H9 (cell line): ENCODE measurements at regions not wholly inside any gene's neighbourhood (a gene's known extent, or its start where the extent isn't known, plus 50 kb on each side); places are given as distances from the start of the nearest gene placed in this dataset.

Source experiments
- DNase-seq: peaks from one replicate; pipeline ENCODE4 v3.0.0-alpha.2; 2017
- H2AFZ ChIP-seq: one replicate; pipeline ENCODE4 v1.6.1; 2013; ENCODE audit warnings: mild to moderate bottlenecking, low read length, control low read depth, moderate library complexity
- H2AK5ac ChIP-seq: 2 replicates; pipeline ENCODE4 v1.6.1; 2013; ENCODE audit warnings: low read length, control low read depth, mixed read lengths; ENCODE audit not compliant: insufficient read length
- H2BK120ac ChIP-seq: one replicate; pipeline ENCODE4 v1.6.1; 2013; ENCODE audit warnings: low read depth, mild to moderate bottlenecking, low read length, control low read depth, inconsistent platforms; ENCODE audit not compliant: poor library complexity, severe bottlenecking
- H2BK12ac ChIP-seq: 2 replicates; pipeline ENCODE4 v1.6.1; 2013; ENCODE audit warnings: low read length, control low read depth, mixed read lengths, low read depth; ENCODE audit not compliant: insufficient read length
- H2BK15ac ChIP-seq: 2 replicates; pipeline ENCODE4 v1.6.1; 2013; ENCODE audit warnings: low read depth, low read length, control low read depth
- H2BK20ac ChIP-seq: one replicate; pipeline ENCODE4 v1.6.1; 2013; ENCODE audit warnings: low read depth, mild to moderate bottlenecking, low read length, control low read depth, inconsistent platforms; ENCODE audit not compliant: poor library complexity, severe bottlenecking
- H2BK5ac ChIP-seq: 2 replicates; pipeline ENCODE4 v1.6.1; 2013; ENCODE audit warnings: low read length, control low read depth, mixed read lengths; ENCODE audit not compliant: insufficient read length
- H3K14ac ChIP-seq: 2 replicates; pipeline ENCODE4 v1.6.1; 2013; ENCODE audit warnings: low read length, control low read depth; ENCODE audit not compliant: insufficient read depth
- H3K18ac ChIP-seq: 2 replicates; pipeline ENCODE4 v1.6.1; 2013; ENCODE audit warnings: low read depth, mild to moderate bottlenecking, mixed read lengths, low read length, control low read depth; ENCODE audit not compliant: insufficient read length
- H3K23ac ChIP-seq: 2 replicates; pipeline ENCODE4 v1.6.1; 2013; ENCODE audit warnings: low read length, control low read depth, mixed read lengths, low read depth; ENCODE audit not compliant: insufficient read length
- H3K23me2 ChIP-seq: 2 replicates; pipeline ENCODE4 v1.6.1; 2013; ENCODE audit warnings: low read depth, mild to moderate bottlenecking, mixed read lengths, low read length, control low read depth; ENCODE audit not compliant: insufficient read length, poor library complexity, severe bottlenecking
- H3K27ac ChIP-seq: 2 replicates; pipeline ENCODE4 v1.5.1; 2013; ENCODE audit warnings: low read length, control low read depth, mixed read lengths, low read depth; ENCODE audit not compliant: insufficient read length
- H3K27me3 ChIP-seq: 2 replicates; pipeline ENCODE4 v1.6.1; 2013; ENCODE audit warnings: low read length, control low read depth, inconsistent platforms; ENCODE audit not compliant: insufficient read depth
- H3K4ac ChIP-seq: 2 replicates; pipeline ENCODE4 v1.6.1; 2013; ENCODE audit warnings: low read depth, mild to moderate bottlenecking, control low read depth, inconsistent platforms, low read length, moderate library complexity
- H3K4me1 ChIP-seq: 2 replicates; pipeline ENCODE4 v1.6.1; 2013; ENCODE audit warnings: low read length, control low read depth, inconsistent platforms; ENCODE audit not compliant: insufficient read depth
- H3K4me2 ChIP-seq: 2 replicates; pipeline ENCODE4 v1.6.1; 2013; ENCODE audit warnings: low read length, control low read depth, mixed read lengths; ENCODE audit not compliant: insufficient read length, insufficient read depth
- H3K56ac ChIP-seq: 2 replicates; pipeline ENCODE4 v1.6.1; 2013; ENCODE audit warnings: low read depth, mild to moderate bottlenecking, mixed read lengths, low read length, control low read depth; ENCODE audit not compliant: insufficient read length
- H3K79me1 ChIP-seq: 2 replicates; pipeline ENCODE4 v1.6.1; 2013; ENCODE audit warnings: low read depth, mild to moderate bottlenecking, moderate library complexity, low read length, control low read depth, inconsistent platforms; ENCODE audit not compliant: insufficient read depth, poor library complexity, severe bottlenecking
- H3K79me2 ChIP-seq: 2 replicates; pipeline ENCODE4 v1.6.1; 2013; ENCODE audit warnings: low read length, control low read depth, inconsistent platforms; ENCODE audit not compliant: insufficient read depth
- H3K9ac ChIP-seq: 2 replicates; pipeline ENCODE4 v1.6.1; 2013; ENCODE audit warnings: low read length, control low read depth, mixed read lengths; ENCODE audit not compliant: insufficient read length; ENCODE audit errors: extremely low read depth
- H3K9me3 ChIP-seq: one replicate; pipeline ENCODE4 v1.6.1; 2013; ENCODE audit warnings: low read depth, low read length, inconsistent platforms; ENCODE audit not compliant: control insufficient read depth
- H3T11ph ChIP-seq: one replicate; pipeline ENCODE4 v1.6.1; 2013; ENCODE audit warnings: mild to moderate bottlenecking, low read length, control low read depth, inconsistent platforms
- H4K20me1 ChIP-seq: one replicate; pipeline ENCODE4 v1.6.1; 2013; ENCODE audit not compliant: control insufficient read depth, insufficient read length, insufficient read depth
- H4K5ac ChIP-seq: 2 replicates; pipeline ENCODE4 v1.6.1; 2013; ENCODE audit warnings: low read depth, mild to moderate bottlenecking, mixed read lengths, low read length, control low read depth; ENCODE audit not compliant: insufficient read length
- H4K8ac ChIP-seq: replicated peaks from 2 replicates; pipeline ENCODE4 v1.6.1; 2013; ENCODE audit warnings: low read length, control low read depth, mixed read lengths, low read depth; ENCODE audit not compliant: insufficient read length
- H4K91ac ChIP-seq: 2 replicates; pipeline ENCODE4 v1.6.1; 2013; ENCODE audit warnings: low read depth, mild to moderate bottlenecking, moderate library complexity, mixed read lengths, low read length, control low read depth; ENCODE audit not compliant: insufficient read length
- H3K27ac Mint-ChIP-seq, 3 experiments: 2 replicates in 2 of 3; 3 replicates in 1 of 3; pipeline ENCODE4 v1.8.0; 2020 to 2021; ENCODE audit warnings: mixed read lengths in 3 of 3, mild to moderate bottlenecking in 1 of 3, moderate library complexity in 1 of 3
- H3K27me3 Mint-ChIP-seq: 2 replicates; pipeline ENCODE4 v1.8.0; 2021; ENCODE audit warnings: low read depth, mild to moderate bottlenecking, moderate library complexity, mixed read lengths
- H3K36me3 Mint-ChIP-seq, 3 experiments: 2 replicates in 2 of 3; 3 replicates in 1 of 3; pipeline ENCODE4 v1.8.0; 2020 to 2021; ENCODE audit warnings: low read depth in 3 of 3, mixed read lengths in 3 of 3; ENCODE audit not compliant: insufficient read depth in 1 of 3
- H3K4me1 Mint-ChIP-seq, 2 experiments: 2 replicates each; pipeline ENCODE4 v1.8.0; 2020; ENCODE audit warnings: mixed read lengths in 2 of 2
- H3K4me3 Mint-ChIP-seq, 2 experiments: 2 replicates in 1 of 2; 3 replicates in 1 of 2; pipeline ENCODE4 v1.8.0; 2020 to 2021; ENCODE audit warnings: mild to moderate bottlenecking in 2 of 2, mixed read lengths in 2 of 2, moderate library complexity in 1 of 2
- H3K9me3 Mint-ChIP-seq, 2 experiments: 2 replicates in 1 of 2; 3 replicates in 1 of 2; pipeline ENCODE4 v1.8.0; 2020; ENCODE audit warnings: mild to moderate bottlenecking in 2 of 2, mixed read lengths in 2 of 2, moderate library complexity in 1 of 2
- WGBS: extraction: QIAGEN DNeasy Blood & Tissue Kit; methylation state at CpG from one replicate; pipeline ENCODE4 v1.1.7; 2013; ENCODE audit warnings: missing lambda C conversion rate, low lambda C conversion rate, mixed read lengths; ENCODE audit not compliant: insufficient read length; ENCODE audit errors: extremely low coverage; 5-methylcytosine and 5-hydroxymethylcytosine counted together
- TF ChIP-seq, protein P1 (sequence below): fragments of 200-600 bp; sonication (generic); conservative IDR thresholded peaks from 3 replicates; pipeline ENCODE4 v1.8.0; 2021; ENCODE audit warnings: antibody characterized with exemption, mild to moderate bottlenecking

DNA sequence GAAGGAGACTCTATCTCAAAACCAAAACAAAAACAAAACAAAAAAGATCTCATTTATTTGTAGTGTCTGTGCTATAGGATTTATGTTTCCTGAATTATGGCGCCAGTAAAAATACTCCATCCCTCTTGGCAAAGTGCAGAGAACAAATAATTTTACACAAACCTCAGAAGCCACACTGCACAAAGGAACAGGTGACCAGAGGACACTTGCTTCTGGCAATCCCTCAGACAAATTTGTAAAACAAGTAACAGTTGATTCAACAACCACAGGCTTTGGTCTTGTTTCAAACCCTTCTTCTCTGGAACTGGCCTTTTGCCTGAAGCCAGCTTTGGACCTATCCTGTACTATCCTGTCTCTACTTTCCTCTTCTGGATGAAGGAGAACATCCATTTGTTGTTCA lies 502.1 kb downstream of the DMAC1 start:
- Mint-ChIP-seq H3K27me3 (no peaks in the 10 kb centered on the region), H3K27ac (no peak overlapping the region), H3K36me3 (no peaks in the 10 kb centered on the region), H3K4me3 (no peak overlapping the region), H3K9me3 (no peaks in the 10 kb centered on the region), H3K4me1 (no peaks in the 10 kb centered on the region; a peak in 1 of 4 replicates)
- TF ChIP-seq, protein P1, sequence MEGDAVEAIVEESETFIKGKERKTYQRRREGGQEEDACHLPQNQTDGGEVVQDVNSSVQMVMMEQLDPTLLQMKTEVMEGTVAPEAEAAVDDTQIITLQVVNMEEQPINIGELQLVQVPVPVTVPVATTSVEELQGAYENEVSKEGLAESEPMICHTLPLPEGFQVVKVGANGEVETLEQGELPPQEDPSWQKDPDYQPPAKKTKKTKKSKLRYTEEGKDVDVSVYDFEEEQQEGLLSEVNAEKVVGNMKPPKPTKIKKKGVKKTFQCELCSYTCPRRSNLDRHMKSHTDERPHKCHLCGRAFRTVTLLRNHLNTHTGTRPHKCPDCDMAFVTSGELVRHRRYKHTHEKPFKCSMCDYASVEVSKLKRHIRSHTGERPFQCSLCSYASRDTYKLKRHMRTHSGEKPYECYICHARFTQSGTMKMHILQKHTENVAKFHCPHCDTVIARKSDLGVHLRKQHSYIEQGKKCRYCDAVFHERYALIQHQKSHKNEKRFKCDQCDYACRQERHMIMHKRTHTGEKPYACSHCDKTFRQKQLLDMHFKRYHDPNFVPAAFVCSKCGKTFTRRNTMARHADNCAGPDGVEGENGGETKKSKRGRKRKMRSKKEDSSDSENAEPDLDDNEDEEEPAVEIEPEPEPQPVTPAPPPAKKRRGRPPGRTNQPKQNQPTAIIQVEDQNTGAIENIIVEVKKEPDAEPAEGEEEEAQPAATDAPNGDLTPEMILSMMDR = no peak
- Histone ChIP-seq H3K4me1 (no peaks in the 10 kb centered on the region), H4K5ac (no peak overlapping the region), H2BK5ac (no peak overlapping the region), H3K4ac (no peak overlapping the region), H2AK5ac (no peak overlapping the region), H2BK15ac (no peak overlapping the region), H2BK20ac (no peak overlapping the region), H3K14ac (no peak overlapping the region), H3K79me2 (no peaks in the 10 kb centered on the region), H3K18ac (no peak overlapping the region), H2AFZ (no peak overlapping the region), H3K9me3 (no peaks in the 10 kb centered on the region), H3K27me3 (no peaks in the 10 kb centered on the region), H3K9ac (no peak overlapping the region), H3K23me2 (no peaks in the 10 kb centered on the region), H3K79me1 (no peaks in the 10 kb centered on the region), H4K91ac (no peak overlapping the region), H4K8ac (no peak overlapping the region), H2BK12ac (no peak overlapping the region), H2BK120ac (no peak overlapping the region), H3K56ac (no peak overlapping the region), H3T11ph (no peak overlapping the region), H4K20me1 (no peaks in the 10 kb centered on the region), H3K27ac (no peak overlapping the region), H3K23ac (no peak overlapping the region), H3K4me2 (no peak overlapping the region)
- no CpG with 5 or more reads among the region's 1 CpG for WGBS
- DNase-seq = no peak
